ENCODE measurements at regions not wholly inside any gene's neighbourhood (a gene's known extent, or its start where the extent isn't known, plus 50 kb on each side); places are given as distances from the start of the nearest gene placed in this dataset.

DNA sequence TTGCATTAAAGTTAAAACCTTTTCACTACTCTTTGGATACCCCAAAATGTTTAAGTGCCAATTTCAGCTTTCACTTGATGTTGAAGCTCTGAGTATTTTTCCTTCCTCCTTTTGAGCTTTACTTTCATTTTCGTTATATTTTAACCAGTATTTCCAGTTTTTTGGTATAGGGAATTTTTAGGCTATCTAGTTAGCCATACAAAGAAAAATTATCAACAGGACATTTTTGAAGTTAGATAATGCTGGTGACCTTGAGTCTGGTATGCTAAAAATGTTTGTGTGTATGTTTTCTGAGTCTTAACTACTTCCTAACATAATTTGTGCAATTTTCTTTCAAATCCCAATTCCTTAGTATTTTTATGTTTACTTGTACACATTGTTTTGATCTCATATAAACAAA lies 284.8 kb downstream of the OTOL1 start:
- H3K79me2 ChIP-seq (ENCODE audit: low read length): no peaks in the 10 kb centered on the region
- H2AFZ ChIP-seq (ENCODE audit: low read depth, low read length): peak overlapping the region; percentile 50

DNA sequence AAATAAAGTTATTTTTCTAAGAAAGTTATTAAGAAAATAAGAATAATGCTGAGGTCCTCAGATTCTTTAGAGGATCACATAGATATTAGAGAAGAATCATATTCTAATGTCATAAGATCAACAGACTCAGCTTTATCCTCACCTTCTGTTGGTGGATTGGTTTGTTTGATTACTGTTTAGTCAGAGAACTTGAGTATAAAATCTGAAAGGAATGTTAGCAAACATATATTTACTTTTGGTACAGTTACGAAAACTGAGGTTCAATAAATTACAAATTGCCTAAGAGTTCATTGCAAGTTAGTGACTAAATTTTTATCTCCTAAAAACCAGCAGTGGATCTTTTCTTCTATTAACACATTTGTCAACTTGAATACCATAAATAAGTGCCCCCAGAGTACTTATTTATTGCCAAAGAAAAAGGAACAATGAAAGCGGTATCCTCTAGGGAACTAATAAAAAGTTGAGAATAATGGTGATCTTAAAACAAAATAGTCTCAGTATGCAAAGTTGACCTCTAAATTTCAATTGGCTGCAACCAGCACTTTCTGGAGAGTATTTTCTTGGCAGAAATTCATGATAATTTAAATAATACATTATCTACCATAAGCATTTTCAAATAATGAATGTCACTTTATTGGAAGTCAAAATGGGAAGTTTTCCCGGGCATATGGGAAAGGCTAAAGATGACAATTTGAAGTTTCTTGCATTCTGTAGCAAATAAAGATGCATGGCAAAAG lies 296.8 kb downstream of the OTOL1 start:
- no peaks in the 10 kb centered on the region for H4K20me1 ChIP-seq (ENCODE audit: insufficient read depth, low read length)
- H3K4me1 ChIP-seq (ENCODE audit: low read length): peaks cover 7% of the 10 kb centered on the region
- H3K4me2 ChIP-seq (ENCODE audit: low read length): no peak overlapping the region
- H3K79me2 ChIP-seq (ENCODE audit: low read length): no peaks in the 10 kb centered on the region
- no peaks in the 10 kb centered on the region for H3K9me3 ChIP-seq (ENCODE audit: insufficient read depth, low read length)
- TF ChIP-seq, protein P1, sequence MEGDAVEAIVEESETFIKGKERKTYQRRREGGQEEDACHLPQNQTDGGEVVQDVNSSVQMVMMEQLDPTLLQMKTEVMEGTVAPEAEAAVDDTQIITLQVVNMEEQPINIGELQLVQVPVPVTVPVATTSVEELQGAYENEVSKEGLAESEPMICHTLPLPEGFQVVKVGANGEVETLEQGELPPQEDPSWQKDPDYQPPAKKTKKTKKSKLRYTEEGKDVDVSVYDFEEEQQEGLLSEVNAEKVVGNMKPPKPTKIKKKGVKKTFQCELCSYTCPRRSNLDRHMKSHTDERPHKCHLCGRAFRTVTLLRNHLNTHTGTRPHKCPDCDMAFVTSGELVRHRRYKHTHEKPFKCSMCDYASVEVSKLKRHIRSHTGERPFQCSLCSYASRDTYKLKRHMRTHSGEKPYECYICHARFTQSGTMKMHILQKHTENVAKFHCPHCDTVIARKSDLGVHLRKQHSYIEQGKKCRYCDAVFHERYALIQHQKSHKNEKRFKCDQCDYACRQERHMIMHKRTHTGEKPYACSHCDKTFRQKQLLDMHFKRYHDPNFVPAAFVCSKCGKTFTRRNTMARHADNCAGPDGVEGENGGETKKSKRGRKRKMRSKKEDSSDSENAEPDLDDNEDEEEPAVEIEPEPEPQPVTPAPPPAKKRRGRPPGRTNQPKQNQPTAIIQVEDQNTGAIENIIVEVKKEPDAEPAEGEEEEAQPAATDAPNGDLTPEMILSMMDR (IDR thresholded peaks at IDR 0.05; ENCODE audit: low read depth, low read length): no peak
- TF ChIP-seq EZH2phosphoT487 (IDR thresholded peaks at IDR 0.05; ENCODE audit: low read depth): no peak
- H2AFZ ChIP-seq (ENCODE audit: low read depth, low read length): no peak overlapping the region
- no peak overlapping the region for H3K4me3 ChIP-seq (ENCODE audit: low read length)
- H3K36me3 ChIP-seq (replicated peaks; ENCODE audit: low read depth, low read length): no peaks in the 10 kb centered on the region
- H3K27ac ChIP-seq (ENCODE audit: low read length): no peak overlapping the region
- no peaks in the 10 kb centered on the region for H3K27me3 ChIP-seq (ENCODE audit: low read depth, low read length)
- H3K9ac ChIP-seq (ENCODE audit: low read length): no peak overlapping the region

More for the DNA sequence above, 284.8 kb downstream of the OTOL1 start:
- Histone ChIP-seq H3K27ac (ENCODE audit: low read length) (no peak overlapping the region), H3K9ac (ENCODE audit: low read length) (no peak overlapping the region), H3K36me3 (replicated peaks; ENCODE audit: low read depth, low read length) (no peaks in the 10 kb centered on the region), H3K4me3 (ENCODE audit: low read length) (no peak overlapping the region), H3K4me2 (ENCODE audit: low read length) (peak overlapping the region; percentile 50), H3K27me3 (ENCODE audit: low read depth, low read length) (no peaks in the 10 kb centered on the region), H3K4me1 (ENCODE audit: low read length) (peaks cover 6% of the 10 kb centered on the region; the same call in 1 of the 2 replicates), H3K9me3 (ENCODE audit: insufficient read depth, low read length) (no peaks in the 10 kb centered on the region), H4K20me1 (ENCODE audit: insufficient read depth, low read length) (no peaks in the 10 kb centered on the region)
- TF ChIP-seq, protein P1 (IDR thresholded peaks at IDR 0.05; ENCODE audit: low read depth, low read length): no peak
- no peak for TF ChIP-seq EZH2phosphoT487 (IDR thresholded peaks at IDR 0.05; ENCODE audit: low read depth)

DNA sequence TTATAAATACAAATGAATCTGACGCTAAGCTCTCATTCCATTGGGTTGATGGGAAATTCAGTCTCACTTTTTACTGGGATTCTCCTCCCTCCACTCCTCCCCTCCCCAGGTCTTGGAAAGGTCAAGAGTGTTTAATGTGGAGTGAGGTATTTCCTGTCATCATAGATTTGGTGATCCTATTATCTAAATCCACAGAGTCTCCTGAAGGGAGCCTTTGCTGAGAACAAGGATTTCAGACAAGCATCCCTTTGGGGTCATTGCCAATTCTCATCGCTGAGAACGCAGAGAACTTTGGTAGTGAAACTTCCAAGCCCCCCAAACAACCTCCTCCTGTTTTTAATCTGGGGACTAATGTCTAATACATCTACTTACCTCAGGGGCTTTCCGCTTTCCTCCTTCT lies 297.9 kb downstream of the OTOL1 start:
- Histone ChIP-seq H3K9ac (ENCODE audit: low read length) (no peak overlapping the region), H3K36me3 (replicated peaks; ENCODE audit: low read depth, low read length) (no peaks in the 10 kb centered on the region), H3K4me3 (ENCODE audit: low read length) (no peak overlapping the region), H2AFZ (ENCODE audit: low read depth, low read length) (no peak overlapping the region), H3K27me3 (ENCODE audit: low read depth, low read length) (no peaks in the 10 kb centered on the region), H3K9me3 (ENCODE audit: insufficient read depth, low read length) (no peaks in the 10 kb centered on the region), H3K79me2 (ENCODE audit: low read length) (no peaks in the 10 kb centered on the region), H3K4me1 (ENCODE audit: low read length) (peaks cover 7% of the 10 kb centered on the region), H3K27ac (ENCODE audit: low read length) (no peak overlapping the region), H4K20me1 (ENCODE audit: insufficient read depth, low read length) (no peaks in the 10 kb centered on the region), H3K4me2 (ENCODE audit: low read length) (no peak overlapping the region)
- no peak for TF ChIP-seq EZH2phosphoT487 (IDR thresholded peaks at IDR 0.05; ENCODE audit: low read depth)
- TF ChIP-seq, protein P1 (IDR thresholded peaks at IDR 0.05; ENCODE audit: low read depth, low read length): no peak

DNA sequence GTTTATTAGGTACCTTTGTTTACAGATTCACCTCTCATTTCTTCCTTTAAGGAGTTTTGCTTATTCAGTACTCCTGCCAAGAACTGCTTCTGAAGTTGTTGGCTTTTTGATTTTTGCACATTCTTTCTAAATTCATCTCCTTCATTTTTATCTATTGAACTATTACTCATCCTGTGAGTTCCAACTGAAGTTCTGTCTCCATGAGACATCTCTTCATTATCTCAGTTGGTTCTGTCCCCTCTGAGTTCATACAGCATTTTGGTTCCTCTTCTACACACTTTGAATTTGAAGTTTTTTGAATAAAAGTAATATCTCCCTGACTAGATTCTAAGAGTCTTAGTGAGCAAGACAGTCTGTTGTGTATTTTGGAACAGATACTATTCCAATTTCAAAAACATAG lies 299.7 kb downstream of the OTOL1 start:
- Histone ChIP-seq H3K27me3 (ENCODE audit: low read depth, low read length) (no peaks in the 10 kb centered on the region), H3K9ac (ENCODE audit: low read length) (no peak overlapping the region), H2AFZ (ENCODE audit: low read depth, low read length) (no peak overlapping the region), H4K20me1 (ENCODE audit: insufficient read depth, low read length) (no peaks in the 10 kb centered on the region), H3K4me3 (ENCODE audit: low read length) (no peak overlapping the region), H3K27ac (ENCODE audit: low read length) (no peak overlapping the region), H3K4me2 (ENCODE audit: low read length) (no peak overlapping the region), H3K9me3 (ENCODE audit: insufficient read depth, low read length) (no peaks in the 10 kb centered on the region), H3K4me1 (ENCODE audit: low read length) (no peaks in the 10 kb centered on the region), H3K36me3 (replicated peaks; ENCODE audit: low read depth, low read length) (no peaks in the 10 kb centered on the region), H3K79me2 (ENCODE audit: low read length) (no peaks in the 10 kb centered on the region)
- no peak for TF ChIP-seq EZH2phosphoT487 (IDR thresholded peaks at IDR 0.05; ENCODE audit: low read depth)
- TF ChIP-seq, protein P1 (IDR thresholded peaks at IDR 0.05; ENCODE audit: low read depth, low read length): no peak

Measured in OCI-LY3 (cell line).